H1 (cell line): ENCODE measurements at regions not wholly inside any gene's neighbourhood (a gene's known extent, or its start where the extent isn't known, plus 50 kb on each side); places are given as distances from the start of the nearest gene placed in this dataset.

ENCODE experiments used
- ATF3 ChIP-seq: IDR thresholded peaks from 2 replicates; pipeline ENCODE4 v1.6.1; 2011; ENCODE audit warnings: low read depth, mild to moderate bottlenecking, low read length; ENCODE audit not compliant: insufficient read depth
- CTCF ChIP-seq, 3 experiments: IDR thresholded peaks; 1 replicate in 2 of 3; 2 replicates in 1 of 3; pipeline versions ENCODE4 v1.5.1 to v1.6.1; 2011; ENCODE audit warnings: low read length in 3 of 3, mild to moderate bottlenecking in 3 of 3, inconsistent platforms in 2 of 3, low read depth in 1 of 3, moderate library complexity in 1 of 3; ENCODE audit not compliant: insufficient read depth in 1 of 3; ENCODE audit errors: control extremely low read depth in 1 of 3
- EZH2 ChIP-seq: fragments of 200-600 bp; sonication (generic); IDR thresholded peaks from 2 replicates; pipeline ENCODE4 v1.7.1; 2012; ENCODE audit warnings: low read depth, mild to moderate bottlenecking, moderate library complexity, low read length, inconsistent platforms; ENCODE audit not compliant: severe bottlenecking
- HDAC6 ChIP-seq: IDR thresholded peaks from one replicate; pipeline ENCODE4 v1.7.1; 2012; ENCODE audit warnings: low read depth, mild to moderate bottlenecking, inconsistent platforms, low read length, moderate library complexity
- KDM1A ChIP-seq: fragments of 200-600, 300-600 bp; sonication (generic); IDR thresholded peaks from 2 replicates; pipeline ENCODE4 v1.7.1; 2016; ENCODE audit warnings: mild to moderate bottlenecking, low read length, borderline replicate concordance
- MAX ChIP-seq: IDR thresholded peaks from 2 replicates; pipeline ENCODE4 v1.6.1; 2012; ENCODE audit warnings: inconsistent platforms
- POLR2A ChIP-seq, 2 experiments: IDR thresholded peaks; 1 replicate in 1 of 2; 2 replicates in 1 of 2; pipeline ENCODE4 v1.6.1; 2011; ENCODE audit warnings: low read depth in 2 of 2, low read length in 2 of 2, mild to moderate bottlenecking in 2 of 2; ENCODE audit errors: control extremely low read depth in 1 of 2
- POLR2AphosphoS5 ChIP-seq: IDR thresholded peaks from 2 replicates; pipeline ENCODE4 v1.6.1; 2011; ENCODE audit warnings: low read depth, low read length
- SP1 ChIP-seq: IDR thresholded peaks from 2 replicates; pipeline ENCODE4 v1.6.1; 2011; ENCODE audit warnings: low read depth, low read length
- ZNF274 ChIP-seq: IDR thresholded peaks from 2 replicates; pipeline ENCODE4 v1.7.0; 2012; ENCODE audit warnings: low read length, borderline replicate concordance; ENCODE audit errors: extremely low read depth

GRCh38 chr18:73861771-73862170 is 285.9 kb downstream of the FBXO15 start:
- TF ChIP-seq CTCF (IDR thresholded peaks at IDR 0.05; ENCODE audit: control extremely low read depth in 1 of 3, insufficient read depth in 1 of 3, low read depth in 1 of 3, low read length in 3 of 3) (no peak), POLR2A (IDR thresholded peaks at IDR 0.05; ENCODE audit: control extremely low read depth in 1 of 2, low read depth in 2 of 2, low read length in 2 of 2) (no peak), SP1 (no peak), ZNF274 (no peak), POLR2AphosphoS5 (no peak), HDAC6 (no peak), MAX (no peak), ATF3 (no peak), EZH2 (no peak), KDM1A (no peak)
